NCI-H1436 (cell line): ENCODE measurements at regions not wholly inside any gene's neighbourhood (a gene's known extent, or its start where the extent isn't known, plus 50 kb on each side); places are given as distances from the start of the nearest gene placed in this dataset.

ENCODE experiments used
- DNase-seq: peaks from one replicate; lab custom pipeline; 2025; lab: John Stamatoyannopoulos, UW

DNA sequence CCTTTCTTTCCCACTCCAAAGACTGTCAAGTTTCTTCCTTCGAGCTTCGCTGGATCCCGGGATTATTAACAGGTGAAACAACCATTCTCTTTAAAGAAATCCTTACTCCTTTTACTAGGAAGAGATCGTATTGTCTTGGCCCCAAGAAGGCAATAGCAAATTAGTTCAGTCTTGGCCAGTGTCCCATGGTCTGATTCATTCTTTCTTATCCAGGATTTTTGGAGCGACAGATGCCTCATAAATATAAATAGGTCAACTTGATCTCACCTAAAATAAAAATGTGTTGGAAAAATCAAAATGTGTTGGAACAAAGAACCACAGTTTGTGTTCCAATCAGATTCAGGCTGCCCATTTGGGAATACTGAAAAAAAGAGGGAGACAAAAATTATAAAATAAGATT is 140.1 kb upstream of the TMEM108 start:
- DNase-seq: no peak

DNA sequence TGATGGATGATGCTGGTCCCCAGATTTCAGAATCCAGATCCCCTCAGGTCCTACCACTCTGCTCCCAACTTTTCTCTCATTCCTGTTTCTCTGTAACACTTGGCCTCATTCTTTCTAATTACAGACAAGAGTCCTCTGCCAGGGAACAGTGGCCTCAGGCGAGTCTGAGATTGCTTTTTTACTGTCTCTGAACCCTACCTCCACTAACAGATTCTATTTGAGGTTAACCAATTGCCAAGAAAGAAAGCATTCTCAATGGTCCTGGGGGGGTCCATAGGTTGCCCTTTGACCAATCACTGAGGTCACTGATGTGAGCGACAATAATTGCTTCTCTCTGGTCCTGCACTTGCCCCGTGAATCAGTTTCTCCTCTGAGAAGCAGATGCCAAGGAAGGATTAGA is 145.2 kb upstream of the TMEM108 start:
- DNase-seq: no peak

DNA sequence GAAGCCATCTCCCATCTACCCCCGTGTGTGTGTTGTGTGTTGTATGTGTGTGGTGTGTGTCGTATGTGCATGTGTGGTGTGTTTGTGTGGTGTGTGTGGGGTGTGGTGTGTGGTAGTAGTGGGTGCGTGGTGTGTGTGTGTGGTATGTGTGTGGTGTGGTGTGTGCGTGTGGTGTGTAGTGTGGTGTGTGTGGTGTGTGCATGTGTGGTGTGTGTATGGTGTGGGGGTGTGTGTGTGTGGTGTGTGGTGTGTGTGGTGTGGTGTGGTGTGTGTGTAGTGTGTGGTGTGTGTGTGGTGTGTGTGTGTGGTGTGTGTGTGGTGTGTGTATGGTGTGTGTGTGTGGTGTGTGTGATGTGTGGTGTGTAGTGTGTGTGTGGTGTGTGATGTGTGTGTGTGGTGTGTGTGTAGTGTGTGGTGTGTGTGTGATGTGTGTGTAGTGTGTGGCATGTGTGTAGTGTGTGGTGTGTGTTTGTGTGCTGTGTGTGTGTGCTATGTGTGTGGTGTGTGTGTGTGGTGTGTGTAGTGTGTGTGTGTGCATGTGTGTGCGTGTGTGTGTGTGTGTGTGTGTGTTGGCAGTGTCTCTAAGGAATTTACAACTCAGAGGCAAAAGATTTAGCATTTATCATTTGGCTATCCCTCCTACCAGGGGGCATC is 156.3 kb upstream of the TMEM108 start:
- no peak for DNase-seq

DNA sequence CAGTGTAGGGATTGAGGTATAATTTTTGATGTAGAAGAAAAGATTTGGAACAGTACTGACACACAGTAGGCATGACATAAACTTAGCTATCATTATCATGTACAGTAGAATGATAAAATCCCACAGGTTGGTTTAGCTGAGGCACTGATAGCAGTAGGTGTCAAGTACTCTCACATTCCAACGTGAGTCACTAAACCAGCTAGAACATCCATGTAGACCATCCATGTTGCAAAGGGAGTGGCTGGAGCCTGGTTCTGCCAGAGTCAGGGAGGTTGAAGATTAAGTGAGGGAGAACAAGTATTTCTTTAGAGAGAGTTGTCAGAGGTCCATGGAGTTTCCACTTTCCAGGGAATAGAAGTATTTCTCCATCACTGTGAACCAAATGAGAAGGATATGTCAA is 157.2 kb upstream of the TMEM108 start:
- DNase-seq: no peak

DNA sequence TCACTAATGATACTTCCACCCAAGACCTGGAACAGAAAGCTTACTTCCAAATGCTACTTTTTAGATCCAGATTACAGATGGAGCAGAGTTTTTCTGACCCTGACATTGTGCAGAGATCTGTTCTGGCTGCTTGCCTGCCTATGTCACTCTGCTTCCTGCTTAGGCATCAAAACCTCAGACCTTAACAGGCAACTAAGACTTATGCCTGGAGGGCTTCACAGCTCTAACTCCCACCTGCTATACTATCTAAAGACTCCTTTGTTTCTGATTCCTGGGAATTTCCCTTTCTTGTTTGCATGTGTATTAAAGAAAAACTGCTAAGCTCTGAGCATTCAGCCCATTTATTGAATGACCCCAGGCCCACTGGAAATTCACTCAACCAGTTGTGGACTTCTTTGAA is 157.4 kb upstream of the NPHP3 start:
- no peak for DNase-seq

DNA sequence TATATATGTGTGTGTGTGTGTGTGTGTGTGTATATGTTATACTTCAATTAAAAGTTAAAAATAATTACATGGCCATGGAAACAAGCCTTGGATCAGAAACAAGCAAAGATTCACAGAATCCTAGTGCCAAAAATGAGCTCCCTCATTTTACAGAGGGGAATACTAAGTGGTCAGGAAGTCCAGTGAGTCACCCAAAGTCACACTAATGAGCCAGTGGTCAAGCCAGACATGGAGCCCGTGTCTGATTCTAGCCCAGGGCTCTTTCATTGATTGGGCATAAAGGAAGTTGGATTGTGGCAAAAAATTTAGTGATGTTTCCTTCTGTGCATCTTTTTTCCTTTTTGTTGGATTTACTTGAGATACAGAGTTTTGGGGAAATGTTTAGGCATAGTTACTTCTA is 152.5 kb upstream of the NPHP3 start:
- DNase-seq: no peak

DNA sequence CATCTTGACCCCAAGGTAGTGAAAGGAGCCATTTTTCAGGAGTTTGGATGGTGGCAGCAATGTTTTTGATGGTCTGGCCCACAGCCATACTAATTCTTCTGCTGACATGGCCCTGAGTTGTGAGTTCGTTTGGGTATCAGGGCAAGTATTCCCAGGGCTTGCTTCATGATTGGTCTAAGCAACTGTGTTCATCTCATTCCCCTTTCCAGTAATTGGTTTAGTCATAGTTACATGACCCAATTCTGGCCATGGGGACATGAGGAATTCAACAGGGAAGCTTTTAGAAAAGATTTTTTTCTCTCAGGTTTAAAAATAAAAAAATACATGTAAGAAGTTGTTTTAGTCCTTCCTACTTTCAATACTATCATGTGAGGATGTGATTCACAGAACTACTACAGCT is 150.5 kb upstream of the NPHP3 start:
- no peak for DNase-seq

DNA sequence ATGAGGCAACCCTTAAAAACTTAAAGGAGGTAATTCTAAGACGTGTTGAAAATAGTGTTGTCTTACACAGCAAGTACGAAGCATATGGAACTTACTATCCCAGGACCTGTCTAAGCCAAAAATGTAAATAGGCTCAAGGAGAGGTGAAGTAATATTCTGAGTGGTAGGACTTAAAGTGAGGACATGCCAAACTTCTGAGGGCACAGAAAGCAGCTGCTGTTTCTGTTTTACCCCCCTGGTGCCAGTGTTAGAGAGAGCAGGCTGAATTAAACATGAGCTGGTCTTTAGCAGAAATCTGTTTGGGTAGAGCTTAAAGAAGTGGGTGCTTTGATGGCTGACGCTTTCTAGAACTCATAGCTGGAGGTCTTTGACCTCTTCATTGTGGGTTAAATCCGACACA is 149.7 kb upstream of the NPHP3 start:
- no peak for DNase-seq

DNA sequence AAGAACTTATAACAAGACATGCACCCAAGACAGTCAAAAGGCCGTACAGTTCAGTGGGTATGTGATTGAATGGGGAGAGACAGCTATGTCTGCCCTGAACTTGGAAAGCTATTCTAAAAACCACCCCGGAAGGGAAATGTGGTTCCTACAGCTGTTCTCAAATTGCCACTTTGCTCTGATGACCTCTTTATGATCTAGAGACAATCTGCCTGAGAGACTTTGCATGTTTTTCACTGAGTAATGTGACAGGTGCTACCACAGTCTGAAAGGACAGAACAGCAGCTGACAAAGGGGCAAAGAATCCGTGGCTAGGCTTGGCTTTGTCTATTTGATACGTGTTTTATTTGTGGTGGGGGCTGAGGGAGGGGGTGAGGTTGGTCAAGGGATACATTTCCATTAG is 148.3 kb upstream of the NPHP3 start:
- peak; percentile 80 for DNase-seq

DNA sequence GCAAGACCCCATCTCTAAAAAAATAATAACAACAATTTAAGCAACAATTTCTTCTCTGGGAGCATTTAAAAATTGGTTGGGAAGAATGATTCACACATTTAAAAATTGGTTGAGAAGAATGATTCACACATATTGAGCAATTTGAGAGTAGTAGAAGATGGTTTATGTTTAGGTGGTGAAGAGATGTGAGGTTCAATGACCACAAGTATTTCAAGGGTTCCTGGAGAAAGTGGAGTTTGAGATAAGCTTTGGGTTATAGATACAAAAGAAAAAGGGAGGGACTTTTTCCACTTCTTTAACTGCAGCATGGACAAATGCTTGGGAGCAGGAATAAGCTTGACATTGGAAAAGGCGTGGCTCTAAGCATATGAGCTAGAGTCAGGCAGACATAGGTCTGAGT is 145.7 kb upstream of the NPHP3 start:
- DNase-seq: no peak

DNA sequence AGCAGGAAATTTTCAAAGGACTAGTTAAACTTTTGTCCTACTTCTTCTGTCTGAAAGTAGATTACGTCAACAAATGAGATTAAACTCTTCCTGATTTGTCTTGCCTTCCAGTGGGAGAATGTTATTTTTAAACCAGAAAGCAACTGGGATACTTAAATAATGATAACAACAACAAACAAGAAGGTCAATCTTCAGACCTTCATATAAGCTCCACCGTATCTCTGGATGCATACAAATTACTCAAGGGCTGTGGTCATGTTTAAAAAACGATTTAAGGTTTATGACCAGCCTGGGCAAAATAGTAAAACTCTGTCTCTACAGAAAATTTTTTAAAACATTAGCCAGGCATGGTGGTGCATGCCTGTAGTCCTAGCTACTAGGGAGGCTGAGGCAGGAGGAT is 145.3 kb upstream of the NPHP3 start:
- no peak for DNase-seq

DNA sequence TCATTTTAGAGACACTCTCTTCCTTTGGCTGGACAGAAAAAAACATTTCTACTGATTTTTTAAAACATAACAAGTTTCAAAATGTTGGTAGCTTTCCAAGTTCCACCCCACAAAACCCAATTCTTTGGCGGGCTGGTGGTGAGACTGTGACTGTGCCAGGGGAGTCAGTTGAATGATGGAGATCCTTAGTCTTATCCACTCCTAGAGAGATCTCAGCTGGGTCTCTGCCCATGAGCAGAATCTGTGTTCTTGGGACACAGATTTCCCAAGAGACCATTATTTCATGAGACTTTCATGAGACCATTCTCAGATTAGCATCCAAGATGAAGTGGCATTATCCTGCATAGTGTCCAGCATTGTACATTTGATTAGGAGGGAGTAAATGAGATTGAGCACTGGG is 135.1 kb upstream of the NPHP3 start:
- no peak for DNase-seq

DNA sequence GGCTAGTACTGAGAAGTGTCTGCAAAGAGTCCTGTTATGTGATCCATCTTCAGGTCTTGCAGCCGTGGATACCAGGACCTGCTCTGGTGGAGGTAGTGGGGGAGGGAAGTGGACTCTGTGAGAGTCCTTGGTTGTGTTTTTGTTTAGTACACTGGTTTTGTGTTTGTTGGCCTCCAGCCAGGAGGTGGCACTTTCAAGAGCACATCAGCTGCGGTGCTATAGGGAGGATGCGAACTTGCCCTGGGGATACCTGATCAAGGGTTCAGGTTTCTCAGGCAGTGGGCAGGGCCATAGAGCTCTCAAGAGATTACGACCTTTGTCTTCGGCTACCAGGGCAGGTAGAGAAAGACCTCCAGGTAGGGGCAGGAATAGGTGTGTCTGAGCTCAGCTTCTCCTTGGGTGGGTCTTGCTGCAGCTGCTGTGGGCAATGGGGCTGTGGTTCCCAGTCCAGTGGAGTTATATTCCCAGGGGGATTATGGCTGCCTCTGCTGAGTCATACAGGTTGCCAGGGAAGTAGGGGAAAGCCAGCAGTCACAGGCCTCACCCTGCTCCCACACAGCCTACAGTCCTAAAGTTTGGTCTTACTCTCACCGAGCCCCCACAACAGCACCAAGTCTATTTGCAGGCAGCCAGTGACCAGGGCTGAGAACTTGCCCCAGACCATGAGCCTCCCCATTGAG is 132.8 kb upstream of the NPHP3 start:
- peak; percentile 63 for DNase-seq

DNA sequence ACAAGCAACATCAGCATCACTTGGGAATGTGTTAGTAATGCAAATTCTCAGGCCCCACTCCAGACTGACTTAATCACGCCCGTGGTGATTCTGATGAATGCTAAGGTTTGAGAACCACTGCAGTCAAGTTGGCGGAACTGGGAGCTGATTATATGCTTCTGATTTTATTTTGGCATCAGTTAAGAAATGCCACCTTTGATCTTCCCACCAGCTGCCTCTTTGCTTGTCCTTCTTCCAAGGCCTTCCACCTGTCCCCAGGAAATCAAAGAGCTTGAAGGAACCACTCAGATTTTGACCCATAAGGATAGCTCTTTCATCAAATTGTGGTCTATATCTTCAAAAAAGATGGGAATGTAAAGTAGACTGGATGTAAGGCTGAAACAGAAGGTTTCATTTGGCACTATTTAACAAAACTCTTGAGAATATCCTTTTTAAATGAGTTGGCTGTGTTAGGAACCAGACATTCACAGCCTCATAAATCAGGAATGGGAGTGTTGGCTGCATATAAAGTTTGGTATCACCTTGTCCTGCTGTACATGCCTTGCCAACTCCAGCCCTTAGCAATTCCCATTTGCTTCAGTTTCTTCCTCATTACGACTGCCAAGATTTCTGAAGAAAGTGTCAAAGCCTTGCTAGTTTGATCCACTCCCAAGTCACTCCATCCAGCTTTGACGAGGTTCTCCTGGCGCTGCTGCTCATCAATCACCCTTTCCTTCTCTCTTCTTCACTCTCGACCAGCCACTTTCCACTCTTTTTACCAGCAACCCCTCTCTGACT is 125.8 kb upstream of the NPHP3 start:
- no peak for DNase-seq

DNA sequence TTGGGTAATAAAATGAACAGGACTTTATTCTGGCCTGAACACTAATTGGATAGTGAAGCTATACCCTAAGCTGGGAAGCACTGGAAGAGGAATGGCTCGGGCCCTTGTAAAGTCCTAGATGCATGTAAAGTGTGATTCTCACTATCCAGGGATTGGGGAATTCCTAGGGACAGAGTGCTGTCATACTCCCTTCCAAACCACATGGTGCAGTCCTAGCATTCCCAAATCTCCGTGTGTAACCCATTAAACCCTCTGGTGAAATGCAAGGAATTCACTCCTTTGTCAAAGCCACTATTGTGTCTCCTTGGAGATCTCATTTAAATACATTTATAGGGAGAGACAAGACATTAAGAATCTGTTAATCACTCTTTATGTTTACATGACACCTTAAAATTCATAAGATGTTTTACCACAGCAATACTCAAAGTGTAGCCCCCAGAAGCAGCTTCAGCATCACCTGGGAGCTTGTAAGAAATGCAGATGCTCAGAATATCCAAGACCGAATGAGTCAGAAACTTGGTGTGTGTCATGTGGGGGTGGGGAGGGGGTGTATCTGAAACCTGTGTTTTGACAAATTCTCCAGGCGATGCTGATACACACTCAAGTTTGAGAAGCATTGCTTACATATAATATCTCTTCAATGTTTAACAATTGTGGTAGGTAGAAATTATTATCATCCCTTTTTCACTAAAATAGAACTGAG is 121.8 kb upstream of the NPHP3 start:
- DNase-seq: no peak

DNA sequence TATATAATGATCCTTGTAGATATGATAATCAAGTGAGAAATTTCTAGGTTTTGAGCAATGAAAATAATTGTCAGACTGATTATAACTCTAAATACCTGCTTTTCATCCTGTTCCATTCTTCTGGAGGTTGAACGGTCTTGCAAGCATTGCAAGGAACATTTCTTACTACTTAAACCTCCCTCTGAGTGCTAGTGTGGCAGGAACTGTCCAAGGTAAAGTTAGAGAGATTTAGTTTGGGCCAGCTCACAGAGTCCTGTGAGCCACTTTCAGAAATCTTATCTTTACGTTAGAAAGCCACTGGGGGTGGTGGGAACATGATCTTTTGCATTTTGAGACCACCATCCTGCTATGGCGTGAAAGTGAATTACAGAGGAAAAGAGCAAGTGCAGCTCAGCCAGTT is 121.1 kb upstream of the NPHP3 start:
- no peak for DNase-seq

DNA sequence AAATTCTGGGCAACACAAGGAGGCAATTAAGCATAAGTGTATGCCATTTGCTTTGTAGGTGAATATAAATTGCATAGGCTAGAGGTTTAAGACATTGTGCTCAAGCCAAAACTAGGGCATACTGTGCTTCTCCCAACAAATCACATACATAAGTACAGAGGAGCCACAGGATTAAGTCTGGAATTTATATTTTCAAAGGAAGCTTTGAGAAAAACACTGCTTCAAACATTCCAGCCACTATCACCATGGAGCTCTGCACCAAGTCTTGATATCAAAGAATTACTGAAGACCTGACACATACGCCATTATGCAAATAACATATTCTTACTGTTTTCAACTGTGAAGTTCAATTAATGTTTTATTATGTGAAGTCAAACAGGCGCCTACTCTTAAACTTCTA is 119.4 kb upstream of the NPHP3 start:
- DNase-seq: peak; percentile 48

DNA sequence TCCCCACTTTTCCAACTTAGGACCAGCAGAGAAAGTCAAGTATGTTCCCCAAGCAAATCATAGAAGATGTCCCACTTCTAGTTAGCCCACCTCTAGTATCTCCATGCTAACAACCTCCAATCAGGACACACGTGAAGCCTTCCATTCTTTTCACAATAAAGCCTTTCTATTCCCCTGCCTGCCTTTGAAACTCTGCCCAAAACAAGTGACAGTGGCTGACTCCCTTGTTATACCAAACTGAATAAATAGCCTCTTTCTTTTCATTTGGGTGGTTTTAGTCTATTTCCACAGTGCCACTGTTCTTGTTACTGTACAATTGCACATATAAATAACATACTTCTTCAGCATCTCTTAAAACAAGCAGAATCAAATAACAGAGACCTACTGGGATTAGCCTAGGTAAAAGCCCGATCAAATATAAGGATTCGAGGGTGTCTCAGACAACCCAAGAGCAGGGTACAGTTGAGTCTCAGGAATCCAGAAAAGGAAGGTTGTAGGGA is 118.0 kb upstream of the NPHP3 start:
- DNase-seq: no peak

DNA sequence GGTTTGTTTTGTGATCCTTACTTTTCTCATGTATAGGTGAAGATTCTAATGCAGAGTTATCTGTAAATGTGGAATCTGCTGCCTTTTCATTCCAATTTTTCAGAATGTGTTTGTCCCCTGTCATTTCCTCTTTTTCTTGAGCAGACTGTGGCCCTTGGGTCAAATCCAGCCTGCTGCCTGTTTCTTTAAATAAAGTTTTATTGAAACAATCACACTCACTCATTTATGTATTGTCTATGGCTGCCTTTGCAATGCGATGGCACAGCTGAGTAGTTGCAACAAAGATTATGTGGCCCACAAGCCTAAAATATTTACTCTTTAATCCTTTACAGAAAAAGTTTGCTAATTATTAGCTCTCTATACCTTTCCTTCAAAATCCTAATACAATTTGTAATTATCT is 116.3 kb upstream of the NPHP3 start:
- no peak for DNase-seq

DNA sequence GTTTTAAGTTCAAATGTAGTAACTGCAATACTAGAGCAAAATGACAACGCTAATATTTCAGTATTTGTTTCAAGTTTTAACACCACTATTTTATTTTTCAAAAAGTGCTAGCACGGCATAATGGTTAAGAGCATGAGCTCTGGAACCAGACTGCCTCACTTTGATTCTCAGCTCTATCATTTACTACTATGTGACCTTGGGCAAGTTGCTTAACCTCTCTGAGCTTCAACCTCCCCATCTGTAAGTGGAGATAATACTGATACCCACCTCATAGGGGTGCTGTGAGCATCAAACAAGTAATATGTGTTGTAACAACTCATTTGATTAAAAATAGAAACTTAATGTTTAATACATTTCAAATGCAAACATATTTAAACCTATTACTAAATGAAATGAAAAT is 115.4 kb upstream of the NPHP3 start:
- DNase-seq: no peak

DNA sequence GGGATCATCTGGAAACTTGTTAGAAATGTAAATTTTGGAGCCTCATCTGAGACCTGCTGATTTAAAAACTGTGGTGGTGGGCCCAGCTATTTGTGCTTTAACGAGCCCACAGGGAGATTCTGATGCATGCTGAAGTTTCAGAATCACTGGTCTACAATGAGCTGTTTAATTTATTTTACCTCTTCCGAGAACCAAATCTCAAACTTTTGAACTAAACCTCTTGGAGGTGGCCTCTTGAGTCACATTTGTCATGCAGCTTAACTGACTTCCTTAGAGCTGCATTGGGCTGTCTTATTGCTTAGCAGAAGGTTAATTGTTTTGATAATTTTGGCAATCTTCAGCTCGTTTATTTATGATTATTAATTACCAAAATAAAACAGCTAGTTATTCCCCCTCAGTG is 112.1 kb upstream of the NPHP3 start:
- no peak for DNase-seq

DNA sequence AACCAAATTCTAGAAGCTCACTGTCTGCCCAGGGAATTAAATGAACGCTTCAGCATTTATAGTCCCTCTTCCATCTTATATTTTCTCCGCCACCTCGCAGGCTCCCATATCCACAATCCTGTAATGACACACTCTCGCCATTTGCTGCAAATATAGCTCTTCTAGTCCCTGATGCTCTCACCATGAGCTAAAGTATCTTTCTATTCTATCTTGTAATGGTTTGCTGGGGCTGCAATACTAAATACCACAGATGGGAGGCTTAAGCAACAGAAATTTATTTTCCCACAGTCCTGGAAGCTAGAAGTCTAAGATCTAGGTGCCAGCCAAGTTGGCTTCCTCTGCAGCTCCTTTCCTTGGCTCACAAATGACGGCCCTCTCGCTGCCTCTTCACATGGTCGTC is 106.9 kb upstream of the NPHP3 start:
- no peak for DNase-seq

DNA sequence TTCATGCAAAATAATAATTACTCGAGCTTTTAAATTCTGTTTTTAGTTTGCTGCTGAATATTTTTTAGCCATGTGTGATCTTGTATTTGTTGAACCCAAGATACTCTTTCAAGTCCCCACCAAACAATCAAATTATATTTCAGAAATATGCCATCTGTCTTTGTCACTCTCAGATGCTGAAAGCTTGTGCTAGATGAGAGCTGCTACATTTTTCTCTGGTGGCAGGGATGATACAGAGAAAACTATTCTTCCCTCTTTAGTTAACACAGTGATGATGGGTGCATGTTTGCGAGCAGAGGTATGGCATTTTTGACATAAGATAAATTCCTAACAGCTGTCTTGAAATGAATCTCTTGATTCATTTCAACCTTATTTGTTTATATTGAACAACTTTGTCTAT is 100.6 kb upstream of the NPHP3 start:
- no peak for DNase-seq
